HG03108 (cell line): ENCODE measurements at regions not wholly inside any gene's neighbourhood (a gene's known extent, or its start where the extent isn't known, plus 50 kb on each side); places are given as distances from the start of the nearest gene placed in this dataset.
"Not testable (repeated sequence)": the region's sequence is repeated elsewhere in the genome, so short reads cannot be mapped to it uniquely, and the experiment has no call there.

Experiments used
- ATAC-seq: cut with Tn5 transposase; IDR thresholded peaks from one replicate; pipeline ENCODE4 v1.9.1; 2021; ENCODE audit warnings: moderate library complexity; ENCODE audit not compliant: unreplicated experiment

GRCh38 chr21:38916214-38916964 is 110.7 kb downstream of the ETS2 start:
- ATAC-seq: no peak

- ATAC-seq: no peak
Measured at GRCh38 chr21:38915546-38915945, 109.8 kb downstream of the ETS2 start.

GRCh38 chr21:38914528-38915293 is 109.0 kb downstream of the ETS2 start:
- no peak for ATAC-seq

- ATAC-seq: no peak
Measured at GRCh38 chr21:38913893-38914527, 108.3 kb downstream of the ETS2 start.

DNA sequence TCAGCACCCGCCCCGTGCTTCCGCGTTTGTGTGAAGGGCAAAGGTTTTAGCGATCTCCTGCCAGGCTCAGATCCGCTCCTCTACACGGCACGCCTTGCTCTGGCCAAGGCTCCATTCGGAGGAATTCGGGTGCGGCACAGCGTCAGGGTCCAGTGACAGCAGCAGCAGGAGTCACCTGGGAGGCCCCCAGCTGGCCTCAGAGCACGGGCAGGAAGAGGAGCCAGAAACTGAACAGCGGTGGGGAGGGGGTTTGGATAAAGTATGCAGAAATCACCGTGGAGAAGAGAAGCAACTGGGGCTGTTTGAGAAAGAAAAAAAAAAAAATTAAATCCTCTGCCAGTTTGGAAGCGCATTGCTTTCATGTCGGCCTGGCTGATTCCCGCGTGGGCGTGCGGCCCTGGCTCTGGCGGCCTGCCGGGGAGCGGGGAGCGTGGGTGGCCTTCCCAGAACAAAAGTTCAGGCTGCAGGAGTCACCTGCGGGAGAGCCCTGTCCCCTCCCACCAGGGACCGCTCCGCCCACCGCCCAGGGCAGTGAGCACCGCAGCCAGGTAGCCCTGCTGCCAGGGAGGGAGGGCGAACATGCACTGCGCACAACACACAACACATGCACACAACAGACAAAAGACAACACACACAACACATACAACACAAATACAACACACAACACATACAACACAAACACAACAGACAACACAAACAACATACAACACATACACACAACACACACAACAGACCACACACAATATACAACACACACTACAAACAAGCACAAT is 107.6 kb downstream of the ETS2 start:
- no peak for ATAC-seq

GRCh38 chr21:38912789-38913119 is 107.0 kb downstream of the ETS2 start:
- ATAC-seq: no peak

DNA sequence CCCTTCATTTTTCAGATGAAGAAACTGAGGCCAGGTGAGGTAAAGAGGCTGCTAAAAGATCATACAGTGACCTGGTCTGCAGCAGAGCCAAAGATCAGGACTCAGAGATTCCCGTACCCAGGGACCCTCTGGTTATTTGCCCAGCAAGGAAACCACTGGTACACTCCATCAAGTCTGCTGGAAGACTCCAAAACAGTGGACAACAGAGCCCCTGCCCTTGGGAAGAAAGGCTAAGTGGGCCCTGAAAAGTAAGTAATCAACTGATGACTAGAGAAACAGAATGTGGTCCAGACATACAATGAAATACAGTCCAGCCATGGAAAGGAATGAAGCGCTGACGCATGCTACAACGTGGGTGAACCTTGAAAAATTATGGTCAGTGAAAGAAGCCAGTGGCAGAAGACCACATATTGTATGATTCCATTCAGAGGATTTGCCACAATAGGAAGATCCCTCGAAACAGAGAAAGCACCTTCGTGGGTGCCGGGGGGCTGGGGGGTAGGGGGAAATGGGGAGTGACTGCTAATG is 106.4 kb downstream of the ETS2 start:
- ATAC-seq: no peak

GRCh38 chr21:38911484-38912101 is 105.9 kb downstream of the ETS2 start:
- ATAC-seq: no peak

DNA sequence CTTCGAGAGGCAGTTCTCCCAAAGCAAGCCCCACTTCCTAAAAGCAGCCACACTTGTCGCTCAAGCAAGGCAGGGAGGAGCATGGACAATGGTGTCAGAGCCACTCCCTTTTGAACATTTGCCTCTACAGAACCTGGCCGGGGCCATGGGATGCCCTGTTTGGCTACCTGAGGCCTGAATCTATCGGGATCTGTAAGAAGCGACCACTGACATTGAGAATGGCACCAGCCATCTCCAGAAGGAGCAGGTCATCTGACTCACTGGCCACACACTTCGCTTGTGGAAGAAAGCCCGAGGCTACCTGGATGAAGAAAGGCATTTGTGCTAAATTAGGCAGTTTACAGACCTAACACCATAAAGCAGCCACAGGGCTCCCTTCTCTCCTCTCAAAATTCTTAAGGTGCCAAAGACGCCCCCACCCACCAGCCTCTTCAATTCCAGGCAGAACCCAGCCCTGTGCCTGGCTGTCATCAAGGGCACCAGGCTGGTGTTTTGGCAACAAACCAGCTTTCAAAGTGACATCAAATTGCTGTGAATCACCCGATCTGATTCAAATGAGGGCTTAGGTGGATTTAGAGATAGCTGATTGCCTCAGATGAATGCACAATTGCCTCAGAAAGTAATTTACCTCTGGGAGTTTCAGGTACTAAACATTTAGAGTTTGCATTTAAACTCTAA is 104.8 kb downstream of the ETS2 start:
- no peak for ATAC-seq

DNA sequence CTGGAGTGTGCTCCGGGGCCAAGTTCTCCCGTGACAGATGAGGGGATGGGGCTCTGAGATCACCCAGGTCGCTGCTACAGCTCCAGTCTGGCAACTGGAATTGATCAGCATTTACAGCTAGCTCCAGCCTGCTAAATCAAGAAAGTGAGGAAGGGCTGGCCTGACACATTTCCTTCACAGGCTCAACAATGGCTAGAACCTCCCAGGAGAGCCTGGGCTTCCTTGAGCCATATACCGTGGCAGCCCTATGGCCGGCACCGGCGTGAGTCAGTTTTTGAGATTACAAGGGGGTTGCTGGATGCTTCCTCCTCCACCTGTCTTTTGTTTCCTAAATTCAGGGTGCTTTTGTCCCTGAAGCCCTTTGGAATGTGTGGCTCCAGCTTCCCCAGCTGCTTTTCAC is 104.2 kb downstream of the ETS2 start:
- ATAC-seq: no peak

DNA sequence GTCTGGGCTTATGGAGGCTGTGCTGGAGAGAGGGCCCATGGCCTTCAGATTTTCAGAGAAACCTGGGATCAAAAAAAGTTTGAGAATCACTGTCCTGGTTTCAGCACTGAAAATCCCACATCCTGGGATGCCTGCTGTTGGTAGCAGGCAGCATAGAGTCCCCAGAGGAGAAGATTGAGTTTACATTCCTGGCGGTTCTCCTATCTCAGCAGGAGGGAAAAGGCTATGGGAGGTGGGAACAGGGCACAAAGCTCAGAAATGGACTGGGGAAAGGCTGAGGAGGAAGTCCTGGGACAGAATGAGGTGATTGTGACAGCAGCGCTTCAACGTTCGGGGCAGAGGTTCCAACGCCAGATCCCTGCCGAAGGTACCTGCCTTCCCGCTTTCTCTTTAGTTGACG is 103.4 kb downstream of the ETS2 start:
- ATAC-seq: no peak

GRCh38 chr21:38908537-38908936 is 102.8 kb downstream of the ETS2 start:
- ATAC-seq: no peak

DNA sequence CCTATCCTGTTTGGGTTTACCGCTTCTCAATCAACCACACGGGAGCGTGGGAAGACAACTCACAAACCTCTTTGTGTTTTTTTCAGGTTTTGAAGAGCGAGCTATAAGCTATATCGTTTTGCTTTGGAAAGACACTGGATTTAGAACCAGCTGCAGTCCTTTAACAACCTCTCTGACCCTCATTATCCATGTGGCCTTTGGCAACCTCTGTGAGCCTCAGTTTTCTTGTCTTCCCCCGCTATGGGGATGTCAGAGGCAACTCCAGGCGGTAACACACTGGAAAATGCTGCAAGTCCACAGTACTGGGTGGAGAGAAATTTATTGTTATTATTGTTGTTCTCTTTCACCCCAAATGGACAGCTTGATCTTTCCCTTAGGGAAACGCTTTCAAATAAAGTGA is 100.0 kb downstream of the ETS2 start:
- no peak for ATAC-seq

GRCh38 chr21:38905328-38905727 is 99.6 kb downstream of the ETS2 start:
- ATAC-seq: no peak

DNA sequence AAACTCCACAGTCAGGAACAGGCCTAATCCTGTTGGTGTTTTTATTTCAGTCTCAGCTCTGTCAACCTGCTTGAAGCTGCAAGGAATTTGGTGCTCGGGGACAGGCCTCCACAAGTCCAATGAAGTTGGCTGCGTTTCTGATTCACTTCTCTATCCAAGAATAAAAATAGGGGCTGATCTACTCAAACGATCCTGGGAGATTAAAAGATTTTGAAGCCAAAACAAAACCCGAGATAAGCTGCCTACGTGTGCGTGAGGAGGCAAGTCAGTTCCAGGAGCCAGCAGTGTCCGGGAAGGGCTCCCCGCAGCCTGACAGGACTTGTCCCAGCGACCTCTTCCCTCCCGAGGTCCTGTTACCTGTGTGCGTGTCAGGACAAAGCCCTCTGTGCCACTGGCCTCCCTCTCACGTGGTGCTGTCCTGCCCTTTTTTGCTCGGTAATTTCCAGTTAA is 98.0 kb downstream of the ETS2 start:
- no peak for ATAC-seq

- no peak for ATAC-seq
Measured at GRCh38 chr21:38902608-38903445, 97.1 kb downstream of the ETS2 start.

- no peak for ATAC-seq
Measured at GRCh38 chr21:38900499-38900898, 94.8 kb downstream of the ETS2 start.

DNA sequence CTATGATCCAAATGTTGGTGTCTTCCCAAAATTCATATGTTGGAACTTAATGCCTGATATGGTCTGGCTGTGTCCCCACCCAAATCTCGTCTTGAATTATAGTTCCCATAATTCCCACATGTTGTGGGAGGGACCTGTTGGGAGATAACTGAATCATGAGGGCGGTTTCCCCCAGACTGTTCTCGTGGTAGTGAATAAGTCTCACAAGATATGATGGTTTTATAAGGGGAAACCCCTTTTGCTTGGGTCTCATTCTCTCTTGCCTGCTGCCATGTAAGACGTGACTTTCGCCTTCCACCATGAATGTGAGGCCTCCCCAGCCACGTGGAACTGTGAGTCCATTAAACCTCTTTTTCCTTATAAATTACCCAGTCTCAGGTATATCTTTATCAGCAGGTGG is 94.3 kb downstream of the ETS2 start:
- not testable (repeated sequence) for ATAC-seq

DNA sequence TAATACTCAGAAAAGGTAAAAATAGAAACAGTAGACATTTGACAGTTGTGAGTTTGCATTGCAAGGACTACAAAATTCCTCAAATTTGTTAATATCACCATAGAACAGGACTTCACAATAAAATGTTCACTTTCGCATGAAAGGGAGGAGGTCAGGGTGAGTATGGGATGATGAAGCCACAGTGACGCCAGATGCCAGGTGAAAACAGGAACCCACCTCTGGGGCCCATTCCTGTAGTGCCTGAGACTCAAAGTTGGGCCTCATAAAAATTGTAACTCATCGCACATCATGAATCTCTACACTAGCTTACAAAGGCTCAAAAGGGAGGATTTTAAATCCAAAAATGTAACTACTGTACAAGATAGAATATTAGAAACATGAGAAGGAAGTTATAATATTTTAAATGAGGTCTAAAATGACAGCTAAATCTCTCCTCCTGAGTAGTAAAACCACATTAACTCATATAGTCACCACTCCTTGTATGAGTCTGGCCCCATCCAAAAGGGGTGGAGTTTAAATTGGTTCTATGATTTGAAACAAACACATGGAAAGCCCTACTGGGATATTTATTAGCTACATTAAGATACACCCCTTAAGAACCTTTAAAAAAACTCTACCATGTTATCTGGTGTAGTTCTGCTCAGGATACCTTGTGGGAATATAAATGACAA is 93.7 kb downstream of the ETS2 start:
- ATAC-seq: no peak
